ENCODE measurements at regions not wholly inside any gene's neighbourhood (a gene's known extent, or its start where the extent isn't known, plus 50 kb on each side); places are given as distances from the start of the nearest gene placed in this dataset.

DNA sequence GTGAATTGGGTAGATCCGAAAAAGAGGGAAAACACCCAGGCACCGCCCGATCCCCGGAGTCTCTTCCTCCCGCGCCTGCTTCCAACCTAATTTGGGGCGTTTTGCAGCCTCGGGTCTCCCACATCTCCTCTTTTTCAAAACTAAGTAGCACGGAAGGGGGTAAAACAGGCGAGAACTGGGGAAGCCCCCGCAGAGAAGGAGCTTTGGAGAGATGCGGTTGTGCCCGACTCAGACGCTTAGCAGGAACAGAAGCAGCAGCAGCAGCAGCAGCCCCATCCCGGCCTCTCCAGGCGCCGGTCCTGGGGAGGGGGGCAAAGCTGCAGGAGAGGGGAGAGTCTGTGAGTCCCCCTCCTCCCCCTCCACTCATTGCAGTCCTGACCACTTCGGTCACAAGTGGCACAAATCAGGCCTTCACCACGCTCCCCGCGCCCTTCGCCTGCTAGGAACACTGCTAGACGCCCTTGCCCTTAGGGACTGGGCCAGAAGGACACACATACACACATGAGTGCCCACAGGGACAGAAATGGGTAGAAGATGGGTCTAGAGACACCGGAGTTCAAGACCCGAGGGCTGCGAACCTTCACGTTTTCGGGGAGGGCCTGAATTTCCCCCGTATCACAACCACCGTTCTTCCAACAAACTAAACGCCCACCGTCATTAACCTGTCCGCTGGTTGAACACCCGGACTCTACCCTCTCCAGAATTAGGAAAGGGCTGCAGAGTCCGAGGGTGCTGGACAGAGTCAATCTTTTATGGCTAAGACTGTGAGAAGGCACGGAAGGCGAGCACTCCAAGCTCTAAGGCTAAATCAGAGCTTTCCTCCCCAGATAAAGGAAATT is 98.3 kb upstream of the HSD17B12 start:
- TF ChIP-seq, protein P1, sequence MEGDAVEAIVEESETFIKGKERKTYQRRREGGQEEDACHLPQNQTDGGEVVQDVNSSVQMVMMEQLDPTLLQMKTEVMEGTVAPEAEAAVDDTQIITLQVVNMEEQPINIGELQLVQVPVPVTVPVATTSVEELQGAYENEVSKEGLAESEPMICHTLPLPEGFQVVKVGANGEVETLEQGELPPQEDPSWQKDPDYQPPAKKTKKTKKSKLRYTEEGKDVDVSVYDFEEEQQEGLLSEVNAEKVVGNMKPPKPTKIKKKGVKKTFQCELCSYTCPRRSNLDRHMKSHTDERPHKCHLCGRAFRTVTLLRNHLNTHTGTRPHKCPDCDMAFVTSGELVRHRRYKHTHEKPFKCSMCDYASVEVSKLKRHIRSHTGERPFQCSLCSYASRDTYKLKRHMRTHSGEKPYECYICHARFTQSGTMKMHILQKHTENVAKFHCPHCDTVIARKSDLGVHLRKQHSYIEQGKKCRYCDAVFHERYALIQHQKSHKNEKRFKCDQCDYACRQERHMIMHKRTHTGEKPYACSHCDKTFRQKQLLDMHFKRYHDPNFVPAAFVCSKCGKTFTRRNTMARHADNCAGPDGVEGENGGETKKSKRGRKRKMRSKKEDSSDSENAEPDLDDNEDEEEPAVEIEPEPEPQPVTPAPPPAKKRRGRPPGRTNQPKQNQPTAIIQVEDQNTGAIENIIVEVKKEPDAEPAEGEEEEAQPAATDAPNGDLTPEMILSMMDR (IDR thresholded peaks at IDR 0.05 in 8 of 11, conservative IDR thresholded peaks at IDR 0.05 in 3 of 11), result no peak
- TF ChIP-seq POLR2AphosphoS5 (IDR thresholded peaks at IDR 0.05) (no peak), POLR2A (IDR thresholded peaks at IDR 0.05) (no peak)
- Histone ChIP-seq H3K27me3 (replicated peaks in 1 of 7) (peaks cover 3 to 92% (median 78%) of the 10 kb centered on the region in 7 donors), H3K9me3 (no peaks in the 10 kb centered on the region), H3K4me3 (peak overlapping the region in 1 of 8 donors; percentile 76), H3K36me3 (no peaks in the 10 kb centered on the region), H3K4me1 (peaks cover 13 to 58% (median 42%) of the 10 kb centered on the region in 6 donors), H3K27ac (no peak overlapping the region)
- WGBS, 5 donors, result 10 to 18% (median 12%) methylated on average over 35 to 37 of the region's 37 CpGs
- intact Hi-C loops (cut with DNase I; ENCODE audit: low total_unique reads), result no loop called here
- DNase-seq, result no peak

DNA sequence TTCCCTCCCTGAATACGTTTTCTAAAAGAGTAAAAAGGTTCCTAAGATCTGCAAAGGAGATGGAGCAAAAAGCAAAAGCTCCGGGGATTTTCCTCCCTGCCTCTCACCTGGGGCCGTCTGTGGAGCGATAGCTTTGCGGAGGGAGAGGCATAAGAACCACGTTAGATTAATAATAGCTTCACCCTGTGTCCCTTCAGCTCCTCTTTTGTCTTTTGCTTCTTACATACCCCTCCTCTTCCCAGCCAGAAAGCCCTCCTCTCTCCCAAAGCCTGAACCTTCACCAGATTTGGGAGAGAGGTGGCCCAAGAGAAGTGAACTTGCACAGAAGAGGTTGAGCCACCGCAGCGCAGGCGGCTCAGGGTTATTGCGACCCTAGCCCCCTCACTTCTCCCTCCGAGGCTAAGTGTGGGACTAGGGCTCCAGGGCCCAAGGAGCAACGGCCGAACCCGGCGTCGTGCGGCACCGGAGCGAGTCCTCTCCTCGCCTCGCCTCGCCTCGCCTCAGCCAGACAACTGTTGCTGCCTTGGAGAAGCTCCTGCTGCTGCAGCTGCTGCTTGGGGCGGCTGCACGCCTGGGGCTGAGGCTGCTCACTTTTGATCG is 97.6 kb upstream of the HSD17B12 start:
- intact Hi-C loops (cut with DNase I; ENCODE audit: low total_unique reads), result no loop called here
- TF ChIP-seq POLR2A (IDR thresholded peaks at IDR 0.05) (no peak), POLR2AphosphoS5 (IDR thresholded peaks at IDR 0.05) (no peak)
- TF ChIP-seq, protein P1 (IDR thresholded peaks at IDR 0.05 in 8 of 11, conservative IDR thresholded peaks at IDR 0.05 in 3 of 11), result no peak
- no peak for DNase-seq

DNA sequence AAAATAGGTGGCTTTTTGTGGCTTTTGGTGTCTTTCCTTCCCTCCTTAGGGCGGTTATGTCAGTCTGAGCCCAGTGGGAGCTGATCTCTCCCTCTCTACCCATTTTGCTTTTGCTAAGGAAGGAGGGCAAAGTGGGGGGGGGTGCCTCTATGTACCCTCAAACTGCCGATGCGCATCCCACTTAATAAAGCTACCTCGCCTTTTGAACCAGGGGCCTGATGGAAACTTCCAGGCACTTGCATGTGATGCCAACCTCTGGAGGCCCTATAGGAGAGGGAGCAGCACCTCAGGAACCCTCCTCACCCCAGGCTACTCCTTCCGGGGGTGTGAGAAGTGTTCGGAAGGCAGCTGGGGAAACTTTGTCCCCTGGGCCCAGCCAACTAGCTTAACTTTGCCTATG is 97.0 kb upstream of the HSD17B12 start:
- TF ChIP-seq POLR2AphosphoS5 (IDR thresholded peaks at IDR 0.05) (no peak), POLR2A (IDR thresholded peaks at IDR 0.05) (no peak)
- TF ChIP-seq, protein P1 (IDR thresholded peaks at IDR 0.05 in 8 of 11, conservative IDR thresholded peaks at IDR 0.05 in 3 of 11), result no peak
- H3K36me3 ChIP-seq, result no peaks in the 10 kb centered on the region
- intact Hi-C loops (cut with DNase I; ENCODE audit: low total_unique reads), result no loop called here
- H3K4me3 ChIP-seq, result no peak overlapping the region
- peaks cover 3 to 88% (median 65%) of the 10 kb centered on the region in 7 donors for H3K27me3 ChIP-seq (replicated peaks in 1 of 7)
- no peak for DNase-seq
- H3K9me3 ChIP-seq, result no peaks in the 10 kb centered on the region
- peaks cover 13 to 49% (median 40%) of the 10 kb centered on the region in 6 donors for H3K4me1 ChIP-seq
- WGBS, 5 donors, result 21 to 41% (median 28%) methylated on average over 3 to 6 of the region's 6 CpGs
- no peak overlapping the region for H3K27ac ChIP-seq

More for the DNA sequence above, 97.6 kb upstream of the HSD17B12 start:
- H3K27ac ChIP-seq, result no peak overlapping the region
- WGBS, 5 donors, result 19 to 30% (median 21%) methylated on average over 14 to 26 of the region's 26 CpGs
- H3K36me3 ChIP-seq, result no peaks in the 10 kb centered on the region
- no peak overlapping the region for H3K4me3 ChIP-seq
- H3K4me1 ChIP-seq, result peaks cover 13 to 54% (median 41%) of the 10 kb centered on the region in 6 donors
- H3K27me3 ChIP-seq (replicated peaks in 1 of 7), result peaks cover 3 to 90% (median 71%) of the 10 kb centered on the region in 7 donors
- no peaks in the 10 kb centered on the region for H3K9me3 ChIP-seq

Measured in spleen (tissue), 11 donors.